Fibroblast of mammary gland (primary cell): ENCODE measurements at regions not wholly inside any gene's neighbourhood (a gene's known extent, or its start where the extent isn't known, plus 50 kb on each side); places are given as distances from the start of the nearest gene placed in this dataset.
"Not testable (repeated sequence)": the region's sequence is repeated elsewhere in the genome, so short reads cannot be mapped to it uniquely, and the experiment has no call there.

ENCODE experiments used
- DNase-seq: peaks from one replicate; pipeline ENCODE4 v3.0.0-alpha.2; 2010; ENCODE audit warnings: low read depth
- H3K4me3 ChIP-seq: 2 replicates; pipeline ENCODE4 v1.5.1; 2011; ENCODE audit warnings: low read depth, mild to moderate bottlenecking, low read length, moderate library complexity; ENCODE audit not compliant: control insufficient read depth
- TF ChIP-seq, protein P1 (sequence below): conservative IDR thresholded peaks from 2 replicates; pipeline ENCODE4 v1.5.1; 2011; ENCODE audit warnings: low read depth, low read length, inconsistent platforms; ENCODE audit not compliant: control insufficient read depth, insufficient read depth

DNA sequence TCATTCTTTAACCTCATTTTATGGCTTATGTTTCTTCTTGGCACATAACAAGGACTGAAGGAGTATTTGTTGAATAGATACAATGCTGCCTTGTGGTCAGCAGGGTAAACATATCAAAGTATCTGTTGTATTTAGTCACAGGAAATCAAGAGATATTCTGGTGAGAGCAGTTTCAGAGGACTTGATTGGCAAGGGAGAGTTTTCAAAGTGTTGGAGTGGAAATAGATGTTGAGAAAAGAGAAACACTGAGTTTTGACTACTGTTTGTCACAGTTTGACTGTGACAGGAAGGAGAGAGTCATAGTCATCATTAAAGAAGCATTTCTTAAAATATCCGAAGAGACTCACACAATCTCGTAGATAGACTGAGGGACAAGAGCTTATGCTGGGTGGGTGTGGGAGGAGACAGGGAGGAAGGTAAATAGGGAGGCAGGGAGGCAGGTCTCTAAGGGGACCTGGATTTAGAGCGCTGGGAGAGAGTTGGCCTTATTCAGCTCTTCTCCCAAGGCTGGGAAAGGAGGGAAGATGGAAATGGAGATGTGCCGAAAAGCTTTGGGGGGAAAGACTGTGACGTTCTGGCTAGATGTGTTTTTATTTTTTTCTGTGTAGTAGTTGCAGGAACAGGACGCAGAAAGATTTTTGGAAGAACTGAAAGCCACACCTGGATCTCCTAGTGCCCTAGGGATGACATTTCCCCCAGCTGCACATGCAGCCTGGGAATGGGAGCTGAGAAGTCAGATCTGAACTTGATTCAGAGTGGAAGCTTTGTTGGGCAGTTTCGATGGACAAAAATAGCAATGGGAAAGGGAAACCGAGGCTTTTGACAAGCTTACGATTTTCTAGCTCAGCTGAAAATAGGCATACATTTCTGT is 65.0 kb upstream of the IFNGR1 start:
- H3K4me3 ChIP-seq = no peak overlapping the region
- peak; percentile 13 for DNase-seq
- TF ChIP-seq, protein P1, sequence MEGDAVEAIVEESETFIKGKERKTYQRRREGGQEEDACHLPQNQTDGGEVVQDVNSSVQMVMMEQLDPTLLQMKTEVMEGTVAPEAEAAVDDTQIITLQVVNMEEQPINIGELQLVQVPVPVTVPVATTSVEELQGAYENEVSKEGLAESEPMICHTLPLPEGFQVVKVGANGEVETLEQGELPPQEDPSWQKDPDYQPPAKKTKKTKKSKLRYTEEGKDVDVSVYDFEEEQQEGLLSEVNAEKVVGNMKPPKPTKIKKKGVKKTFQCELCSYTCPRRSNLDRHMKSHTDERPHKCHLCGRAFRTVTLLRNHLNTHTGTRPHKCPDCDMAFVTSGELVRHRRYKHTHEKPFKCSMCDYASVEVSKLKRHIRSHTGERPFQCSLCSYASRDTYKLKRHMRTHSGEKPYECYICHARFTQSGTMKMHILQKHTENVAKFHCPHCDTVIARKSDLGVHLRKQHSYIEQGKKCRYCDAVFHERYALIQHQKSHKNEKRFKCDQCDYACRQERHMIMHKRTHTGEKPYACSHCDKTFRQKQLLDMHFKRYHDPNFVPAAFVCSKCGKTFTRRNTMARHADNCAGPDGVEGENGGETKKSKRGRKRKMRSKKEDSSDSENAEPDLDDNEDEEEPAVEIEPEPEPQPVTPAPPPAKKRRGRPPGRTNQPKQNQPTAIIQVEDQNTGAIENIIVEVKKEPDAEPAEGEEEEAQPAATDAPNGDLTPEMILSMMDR = no peak

DNA sequence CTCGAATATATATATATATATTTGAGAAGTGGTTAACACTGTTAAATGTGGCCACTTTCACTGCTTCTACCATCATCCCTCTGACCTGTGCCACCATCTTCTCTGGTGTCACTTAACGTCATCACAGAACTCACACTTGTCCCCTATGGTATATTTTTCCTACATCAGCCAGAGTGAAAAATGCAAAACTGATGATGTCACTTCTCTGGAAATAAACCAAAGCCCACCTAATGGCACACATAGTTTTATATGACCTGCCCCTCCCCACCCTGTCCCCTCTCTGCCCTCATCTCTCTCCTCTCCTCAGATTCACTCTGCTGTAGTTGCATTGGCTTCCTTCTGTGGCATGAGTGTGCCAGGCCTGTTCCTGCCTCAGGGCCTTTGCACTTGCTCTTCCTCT is 63.9 kb upstream of the IFNGR1 start:
- DNase-seq = no peak
- no peak overlapping the region for H3K4me3 ChIP-seq
- TF ChIP-seq, protein P1 = no peak

DNA sequence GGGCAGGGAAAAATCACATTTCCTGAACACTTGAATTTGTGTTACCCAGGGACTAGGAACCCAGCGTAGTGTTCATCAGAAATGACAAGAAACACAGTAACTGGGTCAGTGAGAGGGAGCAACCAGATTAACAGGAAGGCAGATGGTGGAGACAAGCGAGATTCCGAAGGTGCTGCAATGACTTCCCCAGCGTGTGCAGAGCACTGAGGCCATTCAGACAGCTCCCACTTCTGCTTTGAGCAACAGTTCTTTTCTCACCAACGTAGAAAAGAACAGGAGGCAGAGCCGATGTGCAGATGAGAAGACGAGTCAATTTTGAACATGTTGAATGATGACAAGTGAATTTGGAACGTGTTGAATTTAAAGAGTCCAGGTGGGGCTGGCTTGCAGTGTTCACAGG is 63.1 kb upstream of the IFNGR1 start:
- TF ChIP-seq, protein P1 = no peak
- H3K4me3 ChIP-seq = no peak overlapping the region
- DNase-seq = no peak

DNA sequence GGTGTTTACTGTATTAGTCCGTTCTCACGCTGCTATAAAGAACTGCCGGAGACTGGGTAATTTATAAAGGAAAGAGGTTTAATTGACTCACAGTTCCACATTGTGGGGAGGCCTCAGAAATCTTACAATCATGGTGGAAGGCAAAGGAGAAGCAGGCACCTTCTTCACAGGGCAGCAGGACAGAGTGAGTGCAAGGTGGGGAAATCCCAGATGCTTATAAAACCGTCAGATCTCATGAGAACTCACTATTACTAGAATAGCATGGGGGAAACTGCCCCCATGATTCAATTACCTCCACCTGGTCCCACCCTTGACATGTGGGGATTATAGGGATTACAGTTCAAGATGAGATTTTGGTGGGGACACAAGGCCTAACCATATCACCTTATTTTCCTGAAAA is 60.1 kb upstream of the IFNGR1 start:
- not testable (repeated sequence) for H3K4me3 ChIP-seq, DNase-seq

DNA sequence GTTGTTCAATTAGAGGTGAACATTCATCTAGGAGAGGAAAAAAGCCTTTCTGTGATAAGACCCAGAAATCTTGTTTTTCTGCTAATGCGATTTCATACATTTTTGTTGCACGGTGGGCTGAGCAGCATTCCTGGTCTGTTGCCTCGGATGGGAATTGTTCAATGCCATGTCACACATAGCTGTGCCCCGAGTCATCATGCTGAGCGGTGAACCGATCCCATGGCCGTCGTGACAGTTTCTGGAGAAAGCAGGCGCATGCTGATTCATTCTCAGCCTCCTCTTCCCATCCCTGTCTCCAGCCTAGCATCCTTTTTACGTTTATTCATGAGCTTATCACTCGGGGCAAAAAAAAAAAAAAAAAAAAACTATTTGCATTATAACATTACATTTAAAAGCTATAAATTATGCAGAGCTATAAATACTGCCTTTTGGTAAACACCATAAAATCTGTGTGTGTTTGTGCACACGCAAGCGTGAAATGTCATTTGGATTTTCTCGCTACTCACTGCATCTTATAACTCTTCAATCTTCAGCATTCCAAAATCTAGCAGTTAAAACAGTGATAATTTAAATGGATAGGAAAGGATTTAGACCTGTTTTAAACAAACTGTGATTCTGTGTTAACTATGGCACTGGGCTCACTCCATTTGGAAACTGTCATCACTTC is 58.9 kb upstream of the IFNGR1 start:
- TF ChIP-seq, protein P1 = no peak
- no peak overlapping the region for H3K4me3 ChIP-seq
- DNase-seq = peak; percentile 81

DNA sequence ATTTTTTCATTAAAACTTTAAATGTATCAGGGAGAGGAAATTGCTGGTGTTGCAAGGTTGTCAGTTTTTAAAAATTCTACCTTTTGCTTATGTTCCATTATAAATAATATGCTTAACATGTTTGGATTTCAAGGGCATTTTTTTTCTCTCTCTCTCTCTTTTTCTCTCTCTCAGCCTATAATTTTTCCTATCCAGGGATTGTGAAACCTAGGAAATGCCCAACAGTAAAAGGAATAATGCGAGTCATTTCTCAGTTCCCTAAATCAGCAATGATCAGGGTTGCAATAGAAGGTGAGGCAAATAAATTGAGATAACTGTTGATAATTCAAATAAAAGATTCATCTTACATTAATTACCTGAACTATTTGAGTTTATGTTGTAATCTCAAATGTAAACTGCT is 53.2 kb upstream of the IFNGR1 start:
- DNase-seq = peak; percentile 12

More for the DNA sequence above, 53.2 kb upstream of the IFNGR1 start:
- no peak overlapping the region for H3K4me3 ChIP-seq
- TF ChIP-seq, protein P1 = no peak
